Breast epithelium (tissue), 4 donors: ENCODE measurements at regions not wholly inside any gene's neighbourhood (a gene's known extent, or its start where the extent isn't known, plus 50 kb on each side); places are given as distances from the start of the nearest gene placed in this dataset.

Experiments
- DNase-seq, 2 donors: peaks; one replicate each; pipeline ENCODE4 v3.0.0-alpha.2; 2019; ENCODE audit warnings: low spot score in 2 of 2
- H3K27ac ChIP-seq, 2 donors: fragments of 200-600 bp; sonication (generic) in 1 of 2; one replicate each; pipeline ENCODE4 v1.5.1; 2016 to 2019; ENCODE audit warnings: mild to moderate bottlenecking in 1 of 2
- H3K27me3 ChIP-seq, 2 donors: fragments of 200-600 bp; sonication (generic) in 1 of 2; one replicate each; pipeline versions ENCODE4 v1.5.1 to v1.6.0; 2017 to 2019; ENCODE audit warnings: control low read depth in 1 of 2, mild to moderate bottlenecking in 1 of 2
- H3K36me3 ChIP-seq: fragments of 200-600 bp; one replicate; pipeline ENCODE4 v1.5.1; 2019
- H3K4me1 ChIP-seq, 2 donors: fragments of 200-600 bp; sonication (generic); one replicate each; pipeline ENCODE4 v1.5.1; 2016 to 2019; ENCODE audit warnings: control low read depth in 1 of 2
- H3K4me3 ChIP-seq, 3 donors: fragments of 200-600 bp; sonication (generic); 1 replicate in 2 of 3; 2 replicates in 1 of 3; pipeline ENCODE4 v1.5.1; 2016 to 2019; ENCODE audit warnings: mild to moderate bottlenecking in 3 of 3, moderate library complexity in 2 of 3
- H3K9me3 ChIP-seq, 2 donors: fragments of 200-600 bp; sonication (generic) in 1 of 2; one replicate each; pipeline ENCODE4 v1.5.1; 2016 to 2019; ENCODE audit warnings: control low read depth in 1 of 2
- CTCF ChIP-seq, 3 donors: fragments of 450-650 bp; IDR thresholded peaks; one replicate each; pipeline ENCODE4 v1.5.1; 2016 to 2017; ENCODE audit warnings: antibody characterized with exemption in 3 of 3, mild to moderate bottlenecking in 3 of 3, moderate library complexity in 3 of 3
- POLR2A ChIP-seq: fragments of 450-650 bp; IDR thresholded peaks from one replicate; pipeline ENCODE4 v1.6.1; 2016; ENCODE audit warnings: antibody characterized with exemption, mild to moderate bottlenecking, moderate library complexity
- POLR2AphosphoS5 ChIP-seq, 3 donors: sonication (generic); formaldehyde crosslinking; IDR thresholded peaks; one replicate each; pipeline ENCODE4 v1.6.1; 2017; ENCODE audit warnings: antibody characterized with exemption in 3 of 3
- intact Hi-C: fragments of 100-400 bp; cut with DNase I; formaldehyde crosslinking; loops from one replicate; pipeline ENCODE4 v1.15.1; 2023; ENCODE audit warnings: low total_unique reads

DNA sequence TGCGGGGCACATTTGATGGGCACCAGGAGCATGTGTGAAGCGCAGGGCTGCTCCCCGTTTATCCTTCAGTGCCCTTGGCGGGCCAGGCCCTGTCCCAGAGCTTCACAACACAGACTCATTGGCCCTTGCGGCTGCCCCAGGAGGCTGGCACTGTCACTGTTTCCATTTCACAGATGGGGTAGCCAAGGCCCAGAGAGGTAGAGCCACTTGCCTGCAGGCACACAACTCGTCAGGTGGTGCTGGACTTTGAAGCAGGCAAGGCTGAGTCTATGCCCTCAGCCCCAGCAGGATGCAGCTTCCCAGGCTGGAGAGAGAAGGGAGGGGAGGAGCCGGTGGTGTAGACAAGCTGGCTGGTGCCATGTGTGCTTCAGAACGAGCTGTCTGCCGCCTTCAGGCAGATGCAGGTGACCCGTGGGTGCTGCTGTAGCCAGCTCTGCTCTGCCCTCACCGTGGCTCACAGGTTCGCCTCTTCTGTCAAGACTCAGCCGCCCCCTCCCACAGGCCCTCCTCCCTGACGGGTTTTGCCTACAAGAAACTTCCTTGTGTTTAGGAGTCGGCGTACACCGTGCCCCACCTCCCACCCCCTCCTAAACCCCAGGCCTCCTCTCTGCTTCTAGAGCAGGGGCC, 232.3 kb upstream of the CIBAR2 start:
- no peaks in the 10 kb centered on the region for H3K27me3 ChIP-seq
- H3K9me3 ChIP-seq, result no peaks in the 10 kb centered on the region
- intact Hi-C loops, result no loop called here
- no peak overlapping the region for H3K27ac ChIP-seq
- no peak overlapping the region for H3K4me3 ChIP-seq
- no peak for DNase-seq
- no peaks in the 10 kb centered on the region for H3K4me1 ChIP-seq
- H3K36me3 ChIP-seq, result no peaks in the 10 kb centered on the region
- TF ChIP-seq POLR2AphosphoS5 (IDR thresholded peaks at IDR 0.05) (no peak), POLR2A (no peak), CTCF (IDR thresholded peaks at IDR 0.05) (no peak)

- no peak overlapping the region for H3K27ac ChIP-seq
- no peaks in the 10 kb centered on the region for H3K9me3 ChIP-seq
- no peaks in the 10 kb centered on the region for H3K27me3 ChIP-seq
- H3K4me3 ChIP-seq, result no peak overlapping the region
- no peak for TF ChIP-seq POLR2AphosphoS5 (IDR thresholded peaks at IDR 0.05)
- no peak for TF ChIP-seq CTCF (IDR thresholded peaks at IDR 0.05)
- no peak for TF ChIP-seq POLR2A
- H3K36me3 ChIP-seq, result no peaks in the 10 kb centered on the region
- intact Hi-C loops, result no loop called here
- H3K4me1 ChIP-seq, result peaks cover 0 to 4% of the 10 kb centered on the region in 2 donors
- DNase-seq, result no peak
These were observed 232.9 kb upstream of the CIBAR2 start for GRCh38 chr16:85345129-85345639.

GRCh38 chr16:85346404-85347212, 234.3 kb upstream of the CIBAR2 start:
- Histone ChIP-seq H3K9me3 (no peaks in the 10 kb centered on the region), H3K36me3 (no peaks in the 10 kb centered on the region), H3K4me1 (peaks cover 0 to 17% of the 10 kb centered on the region in 2 donors), H3K4me3 (no peak overlapping the region), H3K27me3 (no peaks in the 10 kb centered on the region), H3K27ac (no peak overlapping the region)
- intact Hi-C loops, result no loop called here
- TF ChIP-seq POLR2AphosphoS5 (IDR thresholded peaks at IDR 0.05) (no peak), POLR2A (no peak), CTCF (IDR thresholded peaks at IDR 0.05) (no peak)
- DNase-seq, result no peak

- no peak for DNase-seq
- H3K27ac ChIP-seq, result no peak overlapping the region
- peaks cover 0 to 17% of the 10 kb centered on the region in 2 donors for H3K4me1 ChIP-seq
- intact Hi-C loops, result no loop called here
- TF ChIP-seq CTCF (IDR thresholded peaks at IDR 0.05) (peak in 2 of 3 donors; percentile 28 to 31), POLR2AphosphoS5 (IDR thresholded peaks at IDR 0.05) (no peak), POLR2A (no peak)
- H3K36me3 ChIP-seq, result no peaks in the 10 kb centered on the region
- no peaks in the 10 kb centered on the region for H3K9me3 ChIP-seq
- no peak overlapping the region for H3K4me3 ChIP-seq
- H3K27me3 ChIP-seq, result no peaks in the 10 kb centered on the region
These were observed 234.9 kb upstream of the CIBAR2 start for GRCh38 chr16:85347213-85347591.
